ENCODE measurements at regions not wholly inside any gene's neighbourhood (a gene's known extent, or its start where the extent isn't known, plus 50 kb on each side); places are given as distances from the start of the nearest gene placed in this dataset.

GRCh38 chr12:114864837-114865551 lies 181.0 kb upstream of the TBX3 start:
- Histone ChIP-seq H3K27me3 (no peaks in the 10 kb centered on the region), H3K27ac (no peak overlapping the region), H3K4me3 (no peak overlapping the region), H3K9me3 (no peaks in the 10 kb centered on the region), H3K4me1 (no peaks in the 10 kb centered on the region), H3K36me3 (no peaks in the 10 kb centered on the region)
- ATAC-seq (ENCODE audit: low FRiP score in 2 of 2) (no peak), DNase-seq (no peak)
- TF ChIP-seq POLR2AphosphoS5 (IDR thresholded peaks at IDR 0.05) (no peak), CTCF (IDR thresholded peaks at IDR 0.05) (no peak), EP300 (IDR thresholded peaks at IDR 0.05) (no peak), POLR2A (IDR thresholded peaks at IDR 0.05) (no peak)
- WGBS, 2 donors = 16 to 23% methylated on average over 12 of the region's 12 CpGs

GRCh38 chr12:114863911-114864310 lies 179.9 kb upstream of the TBX3 start:
- Histone ChIP-seq H3K27ac (no peak overlapping the region), H3K27me3 (no peaks in the 10 kb centered on the region), H3K4me3 (no peak overlapping the region), H3K4me1 (no peaks in the 10 kb centered on the region), H3K36me3 (no peaks in the 10 kb centered on the region), H3K9me3 (no peaks in the 10 kb centered on the region)
- no peak for TF ChIP-seq POLR2A (IDR thresholded peaks at IDR 0.05)
- no peak for TF ChIP-seq EP300 (IDR thresholded peaks at IDR 0.05)
- TF ChIP-seq POLR2AphosphoS5 (IDR thresholded peaks at IDR 0.05) = no peak
- TF ChIP-seq CTCF (IDR thresholded peaks at IDR 0.05) = no peak
- DNase-seq = peak in 1 of 2 donors; percentile 37
- no peak for ATAC-seq (ENCODE audit: low FRiP score in 2 of 2)
- 64 to 79% methylated on average over 11 to 12 of the region's 12 CpGs for WGBS, 2 donors

GRCh38 chr12:114860969-114861368 lies 177.0 kb upstream of the TBX3 start:
- ATAC-seq (ENCODE audit: low FRiP score in 2 of 2) (no peak), DNase-seq (no peak)
- WGBS, 2 donors = 86 to 91% methylated on average over 6 of the region's 6 CpGs
- Histone ChIP-seq H3K4me1 (no peaks in the 10 kb centered on the region), H3K9me3 (no peaks in the 10 kb centered on the region), H3K27ac (no peak overlapping the region), H3K36me3 (no peaks in the 10 kb centered on the region), H3K27me3 (no peaks in the 10 kb centered on the region), H3K4me3 (no peak overlapping the region)
- TF ChIP-seq POLR2A (IDR thresholded peaks at IDR 0.05) (no peak), CTCF (IDR thresholded peaks at IDR 0.05) (no peak), EP300 (IDR thresholded peaks at IDR 0.05) (no peak), POLR2AphosphoS5 (IDR thresholded peaks at IDR 0.05) (no peak)

- Histone ChIP-seq H3K4me1 (no peaks in the 10 kb centered on the region), H3K27me3 (no peaks in the 10 kb centered on the region), H3K27ac (no peak overlapping the region), H3K9me3 (no peaks in the 10 kb centered on the region), H3K4me3 (no peak overlapping the region), H3K36me3 (no peaks in the 10 kb centered on the region)
- WGBS, 2 donors = 71 to 73% methylated on average over 7 of the region's 7 CpGs
- ATAC-seq (ENCODE audit: low FRiP score in 2 of 2) (no peak), DNase-seq (no peak)
- TF ChIP-seq EP300 (IDR thresholded peaks at IDR 0.05) = no peak
- TF ChIP-seq POLR2AphosphoS5 (IDR thresholded peaks at IDR 0.05) = no peak
- no peak for TF ChIP-seq CTCF (IDR thresholded peaks at IDR 0.05)
Measured at GRCh38 chr12:114858388-114859146, 174.6 kb upstream of the TBX3 start.

Data from upper lobe of left lung (tissue), 6 donors.